Urinary bladder (tissue), 3 donors: ENCODE measurements at regions not wholly inside any gene's neighbourhood (a gene's known extent, or its start where the extent isn't known, plus 50 kb on each side); places are given as distances from the start of the nearest gene placed in this dataset.
"Not testable (repeated sequence)": the region's sequence is repeated elsewhere in the genome, so short reads cannot be mapped to it uniquely, and the experiment has no call there.

Experiments used
- DNase-seq: peaks from one replicate; pipeline ENCODE4 v3.0.0-alpha.2; 2015; ENCODE audit errors: extremely low spot score
- H3K27ac ChIP-seq: one replicate; pipeline ENCODE4 v1.5.1; 2013; ENCODE audit warnings: low read depth, mild to moderate bottlenecking, moderate library complexity
- H3K36me3 ChIP-seq: one replicate; pipeline ENCODE4 v1.6.1; 2013; ENCODE audit warnings: mild to moderate bottlenecking, moderate library complexity; ENCODE audit not compliant: insufficient read depth
- H3K4me1 ChIP-seq: one replicate; pipeline ENCODE4 v1.6.1; 2013; ENCODE audit warnings: mild to moderate bottlenecking, moderate library complexity; ENCODE audit not compliant: insufficient read depth
- H3K4me3 ChIP-seq: one replicate; pipeline ENCODE4 v1.5.1; 2013; ENCODE audit warnings: low read depth, low read length
- WGBS: extraction: QIAGEN DNeasy Blood & Tissue Kit; methylation state at CpG from one replicate; pipeline ENCODE4 v1.1.7; 2013; 5-methylcytosine and 5-hydroxymethylcytosine counted together
- donor health status: healthy with polysubstance abuse.
- donor health status: healthy.

GRCh38 chr6:115773741-115774140, 286.9 kb downstream of the FRK start:
- no peaks in the 10 kb centered on the region for H3K36me3 ChIP-seq
- 39% methylated on average over 3 of the region's 3 CpGs for WGBS

DNA sequence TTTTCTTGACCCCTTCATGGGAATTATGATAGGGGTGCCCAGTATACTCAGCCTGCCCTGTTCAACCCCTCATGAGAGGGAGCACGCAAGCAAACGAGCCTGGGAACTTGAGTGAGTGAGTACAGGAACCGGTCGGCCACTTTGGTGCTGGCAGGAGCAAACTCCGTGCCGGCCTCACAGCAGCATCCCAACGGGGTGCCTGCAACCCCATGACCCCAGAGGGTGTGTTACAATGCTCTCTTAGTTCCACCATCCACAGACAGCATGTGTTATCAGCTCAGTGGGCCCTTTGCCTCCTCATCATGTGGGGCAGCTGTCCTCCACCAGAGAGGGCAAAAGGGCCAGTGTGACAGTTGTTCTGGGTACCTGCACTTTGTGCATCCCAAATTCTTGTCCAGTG, 289.8 kb downstream of the FRK start:
- WGBS = 89% methylated on average over 7 of the region's 7 CpGs
- Histone ChIP-seq H3K36me3 (no peaks in the 10 kb centered on the region), H3K4me1 (no peaks in the 10 kb centered on the region), H3K4me3 (no peak overlapping the region), H3K27ac (no peak overlapping the region)
- no peak for DNase-seq

More at GRCh38 chr6:115773741-115774140, 286.9 kb downstream of the FRK start:
- Histone ChIP-seq H3K4me3 (no peak overlapping the region), H3K27ac (no peak overlapping the region), H3K4me1 (no peaks in the 10 kb centered on the region)
- DNase-seq = peak; percentile 21

- Histone ChIP-seq H3K4me3 (no peak overlapping the region), H3K4me1 (no peaks in the 10 kb centered on the region), H3K36me3 (no peaks in the 10 kb centered on the region), H3K27ac (no peak overlapping the region)
- no peak for DNase-seq
These were observed 292.2 kb downstream of the FRK start for GRCh38 chr6:115768500-115768899.

- WGBS = 73% methylated on average over 1 of the region's 1 CpG
- H3K27ac ChIP-seq = no peak overlapping the region
These were observed 292.8 kb downstream of the FRK start for GRCh38 chr6:115767931-115768330.

GRCh38 chr6:115766745-115767462, 293.8 kb downstream of the FRK start:
- no peak overlapping the region for H3K4me3 ChIP-seq
- 72% methylated on average over 5 of the region's 5 CpGs for WGBS
- no peak for DNase-seq
- no peaks in the 10 kb centered on the region for H3K4me1 ChIP-seq
- H3K36me3 ChIP-seq = no peaks in the 10 kb centered on the region
- no peak overlapping the region for H3K27ac ChIP-seq

More at GRCh38 chr6:115767931-115768330, 292.8 kb downstream of the FRK start:
- no peaks in the 10 kb centered on the region for H3K4me1 ChIP-seq
- H3K4me3 ChIP-seq = no peak overlapping the region
- DNase-seq = no peak
- H3K36me3 ChIP-seq = no peaks in the 10 kb centered on the region

GRCh38 chr6:115765966-115766365, 294.7 kb downstream of the FRK start:
- no peaks in the 10 kb centered on the region for H3K4me1 ChIP-seq
- no peaks in the 10 kb centered on the region for H3K36me3 ChIP-seq
- H3K27ac ChIP-seq = no peak overlapping the region
- no peak for DNase-seq
- H3K4me3 ChIP-seq = no peak overlapping the region
- WGBS = 92% methylated on average over 4 of the region's 4 CpGs

- DNase-seq = no peak
- WGBS = 90% methylated on average over 3 of the region's 3 CpGs
- no peak overlapping the region for H3K4me3 ChIP-seq
- H3K27ac ChIP-seq = no peak overlapping the region
- H3K4me1 ChIP-seq = no peaks in the 10 kb centered on the region
- no peaks in the 10 kb centered on the region for H3K36me3 ChIP-seq
These were observed 301.6 kb downstream of the FRK start for GRCh38 chr6:115759051-115759450.

GRCh38 chr6:115753446-115753845, 307.2 kb downstream of the FRK start:
- H3K27ac ChIP-seq = no peak overlapping the region
- H3K36me3 ChIP-seq = no peaks in the 10 kb centered on the region
- H3K4me3 ChIP-seq = no peak overlapping the region
- WGBS = 69% methylated on average over 1 of the region's 1 CpG
- no peaks in the 10 kb centered on the region for H3K4me1 ChIP-seq
- no peak for DNase-seq

DNA sequence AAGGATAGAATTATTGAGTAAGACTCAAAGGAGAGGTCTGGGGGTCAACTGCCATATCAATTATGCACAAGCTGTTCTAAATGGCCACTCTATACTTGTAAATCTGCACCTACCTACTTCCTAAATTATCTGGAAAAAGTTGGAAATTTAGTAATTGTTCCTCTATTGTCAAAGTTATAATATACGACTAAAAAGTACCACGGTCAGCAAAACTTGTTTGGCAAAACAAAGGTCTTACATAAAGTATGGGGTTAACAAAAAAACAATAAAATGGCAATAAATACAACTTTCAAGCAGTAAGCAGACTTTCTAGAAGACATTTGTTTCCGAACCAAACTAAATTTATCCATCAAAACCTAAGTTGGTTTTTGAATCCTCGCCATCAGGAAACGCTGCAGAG, 309.7 kb downstream of the FRK start:
- 69% methylated on average over 5 of the region's 5 CpGs for WGBS
- DNase-seq = no peak
- no peak overlapping the region for H3K4me3 ChIP-seq
- no peaks in the 10 kb centered on the region for H3K4me1 ChIP-seq
- H3K36me3 ChIP-seq = no peaks in the 10 kb centered on the region
- H3K27ac ChIP-seq = no peak overlapping the region

DNA sequence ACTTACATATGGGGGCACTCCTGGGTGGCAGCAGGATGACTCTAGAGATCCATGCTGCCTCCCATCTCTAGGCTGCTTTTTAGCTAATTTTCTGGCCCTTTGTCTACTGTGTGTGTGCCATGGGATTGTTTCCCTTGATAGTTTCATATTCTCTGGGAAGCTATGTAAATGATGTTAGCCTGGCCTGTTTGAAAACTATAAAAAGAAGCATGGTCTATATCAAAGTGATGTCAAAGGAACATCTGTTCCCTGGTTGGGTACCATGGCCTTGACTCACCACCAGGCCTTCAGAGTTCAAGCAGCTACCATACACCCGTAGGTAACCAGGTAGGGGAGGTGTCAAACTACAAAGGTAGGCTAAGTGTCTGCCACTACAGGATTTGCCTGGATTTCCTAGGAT, 310.4 kb downstream of the FRK start:
- whole genome bisulfite sequencing = 80% methylated on average over 1 of the region's 1 CpG
- no peak overlapping the region for H3K4me3 ChIP-seq
- no peaks in the 10 kb centered on the region for H3K4me1 ChIP-seq
- no peaks in the 10 kb centered on the region for H3K36me3 ChIP-seq
- no peak overlapping the region for H3K27ac ChIP-seq
- DNase-seq = no peak

- 0% methylated on average over 1 of the region's 1 CpG for WGBS
- DNase-seq = no peak
- no peak overlapping the region for H3K4me3 ChIP-seq
These were observed 313.0 kb downstream of the FRK start for GRCh38 chr6:115747719-115748118.

GRCh38 chr6:115746583-115746982, 314.1 kb downstream of the FRK start:
- not testable (repeated sequence) for H3K36me3 ChIP-seq, H3K27ac ChIP-seq, DNase-seq, H3K4me1 ChIP-seq, H3K4me3 ChIP-seq
- 82% methylated on average over 3 of the region's 3 CpGs for WGBS

More at GRCh38 chr6:115747719-115748118, 313.0 kb downstream of the FRK start:
- H3K27ac ChIP-seq = no peak overlapping the region
- H3K36me3 ChIP-seq = no peaks in the 10 kb centered on the region
- no peaks in the 10 kb centered on the region for H3K4me1 ChIP-seq

GRCh38 chr6:115740907-115741306, 319.8 kb downstream of the FRK start:
- 93% methylated on average over 1 of the region's 1 CpG for WGBS
- H3K36me3 ChIP-seq = no peaks in the 10 kb centered on the region
- H3K4me3 ChIP-seq = no peak overlapping the region
- no peaks in the 10 kb centered on the region for H3K4me1 ChIP-seq
- no peak for DNase-seq
- H3K27ac ChIP-seq = no peak overlapping the region

- no peaks in the 10 kb centered on the region for H3K4me1 ChIP-seq
- no peaks in the 10 kb centered on the region for H3K36me3 ChIP-seq
- H3K4me3 ChIP-seq = no peak overlapping the region
- WGBS = 89% methylated on average over 5 of the region's 5 CpGs
- no peak overlapping the region for H3K27ac ChIP-seq
- no peak for DNase-seq
These were observed 325.1 kb downstream of the FRK start for GRCh38 chr6:115735610-115736009.

GRCh38 chr6:115733426-115733825, 327.3 kb downstream of the FRK start:
- H3K4me1 ChIP-seq = no peaks in the 10 kb centered on the region
- H3K36me3 ChIP-seq = no peaks in the 10 kb centered on the region
- no peak overlapping the region for H3K27ac ChIP-seq
- no peak for DNase-seq
- H3K4me3 ChIP-seq = no peak overlapping the region
